ENCODE measurements at regions not wholly inside any gene's neighbourhood (a gene's known extent, or its start where the extent isn't known, plus 50 kb on each side); places are given as distances from the start of the nearest gene placed in this dataset.
"Not testable (repeated sequence)": the region's sequence is repeated elsewhere in the genome, so short reads cannot be mapped to it uniquely, and the experiment has no call there.

DNA sequence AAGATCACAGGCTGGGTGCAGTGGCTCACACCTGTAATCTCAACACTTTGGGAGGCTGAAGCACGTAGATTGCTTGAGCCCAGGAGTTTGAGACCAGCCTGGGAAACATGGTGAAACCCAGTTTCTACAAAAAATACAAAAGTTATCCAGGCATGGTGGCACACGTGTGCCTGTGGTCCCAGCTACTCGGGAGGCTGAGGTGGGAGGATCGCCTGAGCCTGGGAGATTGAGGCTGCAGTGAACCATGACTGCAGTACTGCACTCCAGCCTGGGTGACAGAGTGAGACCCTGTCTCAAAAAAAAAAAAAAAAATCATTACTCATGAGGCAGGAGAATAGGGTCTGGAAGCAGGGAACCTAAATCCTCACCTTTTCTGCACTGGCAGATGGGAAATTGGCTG lies 79.1 kb upstream of the CLDN5 start:
- not testable (repeated sequence) for H3K9me3 ChIP-seq (ENCODE audit: control insufficient read depth in 2 of 2, low read length in 2 of 2); H3K4me3 ChIP-seq (ENCODE audit: low read length in 2 of 2); H3K27ac ChIP-seq (ENCODE audit: low read length); H3K9ac ChIP-seq (ENCODE audit: low read length in 2 of 2); H3K36me3 ChIP-seq (ENCODE audit: control insufficient read depth in 2 of 2, insufficient read depth in 2 of 2, low read length in 2 of 2); H3K4me1 ChIP-seq (ENCODE audit: control insufficient read depth, insufficient read depth, low read length)
- peaks cover 8 to 18% of the 10 kb centered on the region in 2 donors for H3K27me3 ChIP-seq (ENCODE audit: control insufficient read depth in 1 of 2, insufficient read depth in 2 of 2, low read length in 2 of 2)

DNA sequence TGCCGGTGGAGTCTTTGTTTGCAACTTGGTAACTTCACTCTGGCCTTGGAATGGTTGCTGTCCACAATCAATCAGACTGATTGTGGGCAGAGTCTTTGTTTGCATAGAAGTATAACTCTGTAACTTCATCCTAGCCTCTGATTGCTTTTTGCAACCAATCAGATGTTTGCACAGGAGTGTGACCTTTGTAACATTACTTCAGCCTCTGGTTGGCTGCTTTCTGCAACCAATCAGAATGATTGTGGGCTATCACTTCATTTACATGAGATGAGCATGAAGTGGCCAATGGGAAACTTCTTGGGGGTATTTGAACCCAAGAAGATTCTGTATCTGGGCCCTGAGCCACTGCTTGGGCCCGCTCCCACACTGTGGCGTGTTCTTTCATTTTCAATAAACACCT lies 79.6 kb upstream of the CLDN5 start:
- Histone ChIP-seq H3K4me1 (ENCODE audit: control insufficient read depth, insufficient read depth, low read length) (no peaks in the 10 kb centered on the region), H3K9ac (ENCODE audit: low read length in 2 of 2) (no peak overlapping the region), H3K27ac (ENCODE audit: low read length) (no peak overlapping the region), H3K9me3 (ENCODE audit: control insufficient read depth in 2 of 2, low read length in 2 of 2) (no peaks in the 10 kb centered on the region), H3K36me3 (ENCODE audit: control insufficient read depth in 2 of 2, insufficient read depth in 2 of 2, low read length in 2 of 2) (no peaks in the 10 kb centered on the region), H3K4me3 (ENCODE audit: low read length in 2 of 2) (no peak overlapping the region), H3K27me3 (ENCODE audit: control insufficient read depth in 1 of 2, insufficient read depth in 2 of 2, low read length in 2 of 2) (peaks cover 8 to 20% of the 10 kb centered on the region in 2 donors)

DNA sequence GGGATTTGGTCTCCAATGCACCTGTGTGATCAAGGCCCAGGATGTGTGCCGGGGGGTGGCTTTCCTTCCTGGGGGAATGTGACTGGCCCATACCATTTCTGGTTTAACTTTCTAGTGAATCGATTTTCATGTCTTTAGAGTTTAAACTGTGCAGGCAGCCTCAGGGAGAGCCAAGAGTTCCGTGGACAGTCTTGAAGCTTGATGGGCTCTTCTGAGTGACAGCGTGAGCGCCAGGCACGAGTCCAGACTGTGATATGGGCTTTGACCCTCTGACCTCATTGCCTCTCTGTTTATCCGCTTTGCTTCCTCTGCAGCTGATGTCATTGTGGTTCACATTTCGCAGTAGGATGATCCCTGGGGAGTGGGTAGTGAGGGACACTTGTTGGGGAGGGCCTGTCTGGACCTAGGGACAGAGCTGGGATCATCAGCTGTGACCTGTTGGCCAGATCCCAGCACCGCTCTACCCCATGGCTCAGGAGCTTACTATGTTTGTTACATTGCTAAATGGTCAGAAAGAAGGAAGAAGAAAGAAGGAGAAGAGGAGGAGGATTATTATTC lies 80.6 kb upstream of the CLDN5 start:
- no peaks in the 10 kb centered on the region for H3K9me3 ChIP-seq (ENCODE audit: control insufficient read depth in 2 of 2, low read length in 2 of 2)
- no peaks in the 10 kb centered on the region for H3K4me1 ChIP-seq (ENCODE audit: control insufficient read depth, insufficient read depth, low read length)
- H3K9ac ChIP-seq (ENCODE audit: low read length in 2 of 2), result no peak overlapping the region
- peaks cover 8 to 20% of the 10 kb centered on the region in 2 donors for H3K27me3 ChIP-seq (ENCODE audit: control insufficient read depth in 1 of 2, insufficient read depth in 2 of 2, low read length in 2 of 2)
- no peak overlapping the region for H3K4me3 ChIP-seq (ENCODE audit: low read length in 2 of 2)
- no peaks in the 10 kb centered on the region for H3K36me3 ChIP-seq (ENCODE audit: control insufficient read depth in 2 of 2, insufficient read depth in 2 of 2, low read length in 2 of 2)
- H3K27ac ChIP-seq (ENCODE audit: low read length), result no peak overlapping the region

DNA sequence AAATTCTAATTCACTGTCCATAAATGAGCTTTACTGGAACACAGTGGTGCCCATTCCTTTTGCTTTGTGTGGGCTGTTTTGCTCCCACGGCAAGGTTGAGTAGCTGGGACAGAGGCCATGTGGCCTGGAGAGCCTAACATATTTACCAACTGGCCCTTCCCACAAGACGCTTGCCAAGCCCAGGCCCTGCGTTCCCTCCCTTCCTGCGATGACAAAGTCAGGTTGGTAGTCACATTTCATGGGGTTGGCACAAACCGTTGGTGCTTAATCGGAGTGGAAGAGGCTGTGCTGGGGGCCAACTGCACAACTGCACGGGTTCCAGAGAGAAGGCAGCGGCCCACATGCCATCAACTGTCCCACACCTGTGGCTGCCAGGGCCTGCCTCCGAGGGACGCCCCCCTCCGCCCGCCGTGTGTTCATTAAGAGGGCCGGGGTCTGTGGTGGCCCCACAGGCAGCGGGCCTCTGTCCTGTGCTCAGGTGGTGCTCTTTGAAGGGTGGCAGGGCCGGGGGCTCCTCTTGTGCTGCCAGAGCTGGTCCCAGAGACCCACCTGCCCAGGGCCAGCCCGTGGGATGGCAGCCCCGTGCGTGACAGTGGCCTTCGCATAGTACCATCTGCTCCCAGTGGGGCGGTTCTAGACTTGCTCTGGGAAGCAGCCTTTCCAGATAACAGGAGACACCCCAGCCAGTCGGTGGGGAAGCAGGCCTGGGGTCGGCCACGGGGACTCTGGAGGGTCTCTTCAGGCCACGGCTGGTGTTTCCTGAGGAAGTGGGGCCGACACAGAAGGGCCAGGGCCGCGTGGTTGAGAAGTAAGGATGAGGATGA lies 81.5 kb upstream of the CLDN5 start:
- Histone ChIP-seq H3K27ac (ENCODE audit: low read length) (no peak overlapping the region), H3K9ac (ENCODE audit: low read length in 2 of 2) (no peak overlapping the region), H3K27me3 (ENCODE audit: control insufficient read depth in 1 of 2, insufficient read depth in 2 of 2, low read length in 2 of 2) (peaks cover 10 to 20% of the 10 kb centered on the region in 2 donors), H3K4me1 (ENCODE audit: control insufficient read depth, insufficient read depth, low read length) (no peaks in the 10 kb centered on the region), H3K36me3 (ENCODE audit: control insufficient read depth in 2 of 2, insufficient read depth in 2 of 2, low read length in 2 of 2) (no peaks in the 10 kb centered on the region), H3K4me3 (ENCODE audit: low read length in 2 of 2) (no peak overlapping the region), H3K9me3 (ENCODE audit: control insufficient read depth in 2 of 2, low read length in 2 of 2) (no peaks in the 10 kb centered on the region)

DNA sequence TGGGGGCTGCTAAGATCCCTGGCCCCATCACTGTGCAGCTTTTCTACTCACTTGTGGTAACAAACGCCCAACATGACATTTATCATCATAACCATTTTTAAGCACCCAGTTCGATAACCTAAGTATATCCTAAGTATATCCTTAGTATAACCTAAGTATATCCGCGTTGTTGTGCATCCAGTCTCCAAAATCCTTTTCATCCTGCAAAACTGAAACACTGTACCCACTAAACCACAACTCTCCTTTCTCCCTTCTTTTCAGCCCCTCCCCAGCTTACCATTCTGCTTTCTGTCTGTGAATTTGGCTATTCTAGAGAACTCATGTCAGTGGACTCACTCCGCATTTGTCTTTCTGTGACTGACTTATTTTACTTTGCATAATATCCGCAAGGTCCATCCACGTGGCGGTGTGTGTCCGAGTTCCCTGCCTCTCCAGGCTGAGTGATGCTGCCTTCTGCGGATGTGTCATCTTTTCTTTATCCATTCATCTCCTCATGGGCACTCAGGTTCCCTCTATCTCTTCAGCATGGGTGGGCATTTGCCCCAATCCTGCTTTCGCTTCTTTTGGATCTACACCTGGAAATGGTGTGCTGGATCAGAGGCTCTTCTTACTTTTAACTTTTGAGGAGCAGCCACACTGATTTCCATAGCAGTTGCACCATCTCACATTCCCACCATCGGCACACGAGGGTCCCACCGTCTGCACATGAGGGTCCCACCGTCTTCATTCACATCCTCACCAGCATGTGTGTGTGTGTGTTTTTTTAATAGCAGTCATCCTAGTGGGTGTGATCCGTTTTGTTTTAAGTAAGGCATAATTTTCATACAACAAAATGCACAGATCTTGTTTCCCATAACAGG lies 82.4 kb upstream of the CLDN5 start:
- H3K4me3 ChIP-seq (ENCODE audit: low read length in 2 of 2), result no peak overlapping the region

GRCh38 chr22:19607192-19608002 lies 83.2 kb upstream of the CLDN5 start:
- Histone ChIP-seq H3K27me3 (ENCODE audit: control insufficient read depth in 1 of 2, insufficient read depth in 2 of 2, low read length in 2 of 2) (peaks cover 10 to 20% of the 10 kb centered on the region in 2 donors), H3K9ac (ENCODE audit: low read length in 2 of 2) (no peak overlapping the region), H3K36me3 (ENCODE audit: control insufficient read depth in 2 of 2, insufficient read depth in 2 of 2, low read length in 2 of 2) (no peaks in the 10 kb centered on the region), H3K4me3 (ENCODE audit: low read length in 2 of 2) (no peak overlapping the region), H3K27ac (ENCODE audit: low read length) (no peak overlapping the region), H3K9me3 (ENCODE audit: control insufficient read depth in 2 of 2, low read length in 2 of 2) (no peaks in the 10 kb centered on the region), H3K4me1 (ENCODE audit: control insufficient read depth, insufficient read depth, low read length) (no peaks in the 10 kb centered on the region)

More for the DNA sequence above, 82.4 kb upstream of the CLDN5 start:
- Histone ChIP-seq H3K27me3 (ENCODE audit: control insufficient read depth in 1 of 2, insufficient read depth in 2 of 2, low read length in 2 of 2) (peaks cover 10 to 20% of the 10 kb centered on the region in 2 donors), H3K9me3 (ENCODE audit: control insufficient read depth in 2 of 2, low read length in 2 of 2) (no peaks in the 10 kb centered on the region), H3K4me1 (ENCODE audit: control insufficient read depth, insufficient read depth, low read length) (no peaks in the 10 kb centered on the region), H3K36me3 (ENCODE audit: control insufficient read depth in 2 of 2, insufficient read depth in 2 of 2, low read length in 2 of 2) (no peaks in the 10 kb centered on the region), H3K27ac (ENCODE audit: low read length) (no peak overlapping the region), H3K9ac (ENCODE audit: low read length in 2 of 2) (no peak overlapping the region)

DNA sequence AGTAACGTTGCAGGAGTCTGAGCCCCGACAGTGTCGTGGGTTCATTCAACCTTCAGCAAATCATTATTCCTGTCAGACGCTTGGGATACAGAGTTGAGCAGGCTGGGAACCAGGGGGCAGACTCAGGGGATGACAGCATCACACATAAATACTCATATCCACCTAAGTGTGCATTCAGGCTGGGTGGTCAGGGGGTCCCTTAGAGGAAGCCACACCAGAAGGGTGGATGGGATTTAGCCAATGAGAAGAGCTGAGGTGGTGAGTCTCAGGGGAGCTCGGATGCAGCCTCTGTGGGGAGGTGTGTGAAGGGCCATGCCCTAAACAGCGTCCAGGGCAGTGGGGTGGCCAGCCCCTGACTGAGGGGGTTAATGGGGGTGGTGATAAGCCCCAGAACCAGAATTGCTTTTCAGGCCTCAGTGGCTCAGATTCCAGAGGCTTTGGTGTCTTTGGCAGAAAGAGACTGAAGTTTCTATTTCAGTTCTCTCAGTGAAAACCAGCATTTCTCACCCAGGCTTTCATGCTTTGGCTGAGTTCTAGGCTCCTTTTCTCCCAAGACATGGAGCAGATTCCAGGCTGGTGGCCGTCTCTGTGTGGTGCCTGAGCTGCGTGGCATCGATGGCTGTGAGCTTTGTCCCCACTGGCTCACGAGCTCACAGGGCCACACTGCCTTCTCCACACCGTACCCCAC lies 83.9 kb upstream of the CLDN5 start:
- Histone ChIP-seq H3K4me1 (ENCODE audit: control insufficient read depth, insufficient read depth, low read length) (no peaks in the 10 kb centered on the region), H3K27ac (ENCODE audit: low read length) (no peak overlapping the region), H3K9me3 (ENCODE audit: control insufficient read depth in 2 of 2, low read length in 2 of 2) (no peaks in the 10 kb centered on the region), H3K27me3 (ENCODE audit: control insufficient read depth in 1 of 2, insufficient read depth in 2 of 2, low read length in 2 of 2) (peaks cover 10 to 20% of the 10 kb centered on the region in 2 donors), H3K9ac (ENCODE audit: low read length in 2 of 2) (no peak overlapping the region), H3K4me3 (ENCODE audit: low read length in 2 of 2) (no peak overlapping the region), H3K36me3 (ENCODE audit: control insufficient read depth in 2 of 2, insufficient read depth in 2 of 2, low read length in 2 of 2) (no peaks in the 10 kb centered on the region)

DNA sequence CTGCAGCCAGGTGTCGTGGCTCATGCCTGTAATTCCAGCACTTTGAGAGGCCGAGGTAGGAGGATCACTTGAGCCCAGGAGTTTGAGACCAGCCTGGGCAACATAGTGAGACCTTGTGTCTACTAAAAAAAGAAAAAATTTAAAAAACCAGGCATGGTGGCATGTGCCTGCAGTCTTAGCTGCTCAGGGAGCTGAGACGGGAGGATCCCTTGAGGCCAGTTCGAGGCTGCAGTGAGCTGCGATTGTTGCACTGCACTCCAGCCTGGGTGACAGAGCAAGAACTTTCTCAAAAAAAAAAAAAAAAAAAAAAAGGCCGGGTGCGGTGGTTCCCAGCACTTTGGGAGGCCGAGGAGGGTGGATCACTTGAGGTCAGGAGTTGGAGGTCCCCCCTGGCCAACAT lies 85.5 kb upstream of the CLDN5 start:
- H3K36me3 ChIP-seq (ENCODE audit: control insufficient read depth in 2 of 2, insufficient read depth in 2 of 2, low read length in 2 of 2); H3K4me3 ChIP-seq (ENCODE audit: low read length in 2 of 2); H3K27ac ChIP-seq (ENCODE audit: low read length); H3K4me1 ChIP-seq (ENCODE audit: control insufficient read depth, insufficient read depth, low read length); H3K9me3 ChIP-seq (ENCODE audit: control insufficient read depth in 2 of 2, low read length in 2 of 2); H3K9ac ChIP-seq (ENCODE audit: low read length in 2 of 2): not testable (repeated sequence)
- peaks cover 10 to 20% of the 10 kb centered on the region in 2 donors for H3K27me3 ChIP-seq (ENCODE audit: control insufficient read depth in 1 of 2, insufficient read depth in 2 of 2, low read length in 2 of 2)

DNA sequence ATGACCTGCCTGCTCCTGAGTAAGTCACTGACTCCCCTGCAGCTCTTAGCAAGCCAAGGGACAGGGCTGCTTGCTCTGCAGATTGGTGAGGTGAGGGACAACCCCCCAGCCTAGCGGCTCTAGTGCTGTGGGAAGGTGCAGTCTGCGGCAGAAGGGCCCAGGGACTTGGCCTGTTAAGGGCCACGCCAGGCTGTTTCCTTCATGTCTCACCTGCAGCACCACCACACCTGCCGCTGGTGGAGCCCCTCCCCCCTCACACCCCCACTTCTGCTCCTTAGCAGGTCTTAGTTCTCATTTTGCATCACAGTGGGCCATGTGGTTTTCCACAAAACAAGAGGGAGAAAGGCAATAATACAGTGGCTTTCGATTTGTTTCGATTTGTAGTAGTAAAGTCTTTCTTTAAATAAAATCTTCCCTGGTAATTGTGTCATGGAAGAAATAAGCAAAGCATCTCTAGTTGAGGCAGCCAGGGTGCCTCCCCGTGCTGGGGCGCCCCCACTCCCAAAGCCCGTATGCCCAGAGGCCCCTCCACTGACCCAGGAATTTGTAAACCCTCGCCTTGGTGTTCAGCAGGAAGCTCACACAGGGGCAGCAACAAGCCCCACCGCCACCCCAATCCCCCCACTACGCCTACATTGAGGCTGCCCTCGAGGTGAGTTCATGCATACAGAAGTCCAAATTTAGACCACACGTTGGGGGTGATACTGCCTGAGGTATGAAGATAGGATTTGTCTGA lies 86.5 kb upstream of the CLDN5 start:
- Histone ChIP-seq H3K4me3 (ENCODE audit: low read length in 2 of 2) (no peak overlapping the region), H3K9ac (ENCODE audit: low read length in 2 of 2) (no peak overlapping the region), H3K4me1 (ENCODE audit: control insufficient read depth, insufficient read depth, low read length) (no peaks in the 10 kb centered on the region), H3K27ac (ENCODE audit: low read length) (no peak overlapping the region), H3K27me3 (ENCODE audit: control insufficient read depth in 1 of 2, insufficient read depth in 2 of 2, low read length in 2 of 2) (peaks cover 10 to 23% of the 10 kb centered on the region in 2 donors), H3K36me3 (ENCODE audit: control insufficient read depth in 2 of 2, insufficient read depth in 2 of 2, low read length in 2 of 2) (no peaks in the 10 kb centered on the region), H3K9me3 (ENCODE audit: control insufficient read depth in 2 of 2, low read length in 2 of 2) (no peaks in the 10 kb centered on the region)
